A673 (cell line): ENCODE measurements at regions not wholly inside any gene's neighbourhood (a gene's known extent, or its start where the extent isn't known, plus 50 kb on each side); places are given as distances from the start of the nearest gene placed in this dataset.

Experiments used
- BruUV-seq: library from RNA; stranded (reverse); fragments of 400-500 nt; replicated peaks from 2 replicates; lab custom pipeline; 2021; lab: Mats Ljungman, UMichigan
- CTCF ChIA-PET: fragments of 300-600 bp; sonication (Branson Sonifier 250); formaldehyde crosslinking; loops from one replicate; lab custom pipeline; 2022; ENCODE audit warnings: antibody characterized with exemption; lab: Charles Lee
- POLR2A ChIA-PET: fragments of 300-600 bp; sonication (Branson Sonifier 250); formaldehyde crosslinking; loops from one replicate; lab custom pipeline; 2022; ENCODE audit warnings: antibody characterized with exemption; ENCODE audit not compliant: low non-redundant PET; lab: Charles Lee
- DNase-seq: peaks from one replicate; pipeline ENCODE4 v3.0.0-alpha.2; 2015; ENCODE audit warnings: low spot score
- H3K27ac ChIP-seq: fragments of 200-600 bp; sonication (generic); 2 replicates; pipeline ENCODE4 v1.5.1; 2016; ENCODE audit warnings: mixed run types, low read depth, mild to moderate bottlenecking, mixed read lengths, antibody characterized with exemption, low read length; ENCODE audit not compliant: poor library complexity, severe bottlenecking
- H3K27me3 ChIP-seq: fragments of 200-600 bp; sonication (generic); replicated peaks from 2 replicates; pipeline ENCODE4 v1.6.1; 2017; ENCODE audit warnings: mixed run types, low read depth, mild to moderate bottlenecking, mixed read lengths, antibody characterized with exemption, low read length; ENCODE audit not compliant: insufficient read depth, poor library complexity
- H3K36me3 ChIP-seq: fragments of 200-600 bp; sonication (generic); 2 replicates; pipeline ENCODE4 v1.6.1; 2016; ENCODE audit warnings: mixed run types, mild to moderate bottlenecking, mixed read lengths, antibody characterized with exemption, low read length; ENCODE audit not compliant: insufficient read depth, poor library complexity, severe bottlenecking
- H3K4me1 ChIP-seq: fragments of 200-600 bp; sonication (generic); 2 replicates; pipeline ENCODE4 v1.6.1; 2017; ENCODE audit warnings: mixed run types, mild to moderate bottlenecking, mixed read lengths, antibody characterized with exemption, low read length; ENCODE audit not compliant: insufficient read depth, poor library complexity, severe bottlenecking
- H3K4me3 ChIP-seq: fragments of 200-600 bp; sonication (generic); 2 replicates; pipeline ENCODE4 v1.5.1; 2016; ENCODE audit warnings: low read depth, mixed run types, mild to moderate bottlenecking, mixed read lengths, low read length; ENCODE audit not compliant: poor library complexity, severe bottlenecking
- H3K9me3 ChIP-seq: fragments of 200-600 bp; sonication (generic); 2 replicates; pipeline ENCODE4 v1.6.1; 2016; ENCODE audit warnings: mixed run types, low read depth, mild to moderate bottlenecking, mixed read lengths, antibody characterized with exemption, low read length; ENCODE audit not compliant: poor library complexity, severe bottlenecking
- EZH2 ChIP-seq: fragments of 200-600 bp; sonication (generic); IDR thresholded peaks from 2 replicates; pipeline ENCODE4 v1.6.1; 2017; ENCODE audit warnings: borderline replicate concordance, low read depth, mild to moderate bottlenecking, mixed read lengths, antibody characterized with exemption, low read length; ENCODE audit not compliant: poor library complexity, severe bottlenecking
- intact Hi-C: fragments of 100-400 bp; cut with micrococcal nuclease; formaldehyde crosslinking; loops from one replicate; pipeline ENCODE4 v1.10.0; 2022; ENCODE audit not compliant: unreplicated experiment
- TF ChIP-seq, protein P1 (sequence below): fragments of 300-800, 200-600 bp; sonication (generic); conservative IDR thresholded peaks from 2 replicates; pipeline ENCODE4 v1.5.1; 2017; ENCODE audit warnings: low read depth, mild to moderate bottlenecking, antibody characterized with exemption, low read length, moderate library complexity, mixed read lengths

DNA sequence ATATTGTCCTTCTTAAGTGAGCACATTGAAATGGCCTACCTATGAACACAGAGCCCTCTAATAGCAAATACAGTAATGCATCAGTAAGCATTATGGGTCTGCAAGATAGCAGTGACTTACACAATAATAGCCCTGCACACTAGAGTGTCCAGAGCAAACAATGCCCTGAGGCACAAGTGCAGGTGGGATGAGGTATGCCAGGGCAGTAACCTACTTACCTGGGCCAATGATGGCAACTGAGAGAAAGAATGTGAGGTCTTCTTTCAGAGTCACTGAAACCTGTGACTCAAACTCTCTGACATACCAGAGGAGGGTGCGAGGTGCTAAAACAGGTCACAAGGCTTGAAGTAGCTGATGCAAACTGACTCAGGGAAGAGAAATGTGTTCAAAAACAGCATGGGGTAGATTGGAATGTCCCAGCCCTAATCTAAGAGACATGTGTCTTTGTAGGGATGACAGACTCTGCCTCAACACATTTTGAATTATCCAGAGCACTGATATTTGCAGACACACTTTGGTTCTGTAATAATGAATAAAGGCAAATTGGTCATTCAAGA is 168.5 kb upstream of the RUNX1 start:
- Histone ChIP-seq H3K9me3 (no peaks in the 10 kb centered on the region), H3K4me1 (no peaks in the 10 kb centered on the region), H3K27ac (no peak overlapping the region), H3K36me3 (no peaks in the 10 kb centered on the region), H3K4me3 (no peak overlapping the region), H3K27me3 (peaks cover 2% of the 10 kb centered on the region)
- no TSS peak for BruUV-seq
- ChIA-PET POLR2A (no interaction called here), CTCF (no interaction called here)
- intact Hi-C loops, result no loop called here
- TF ChIP-seq, protein P1, sequence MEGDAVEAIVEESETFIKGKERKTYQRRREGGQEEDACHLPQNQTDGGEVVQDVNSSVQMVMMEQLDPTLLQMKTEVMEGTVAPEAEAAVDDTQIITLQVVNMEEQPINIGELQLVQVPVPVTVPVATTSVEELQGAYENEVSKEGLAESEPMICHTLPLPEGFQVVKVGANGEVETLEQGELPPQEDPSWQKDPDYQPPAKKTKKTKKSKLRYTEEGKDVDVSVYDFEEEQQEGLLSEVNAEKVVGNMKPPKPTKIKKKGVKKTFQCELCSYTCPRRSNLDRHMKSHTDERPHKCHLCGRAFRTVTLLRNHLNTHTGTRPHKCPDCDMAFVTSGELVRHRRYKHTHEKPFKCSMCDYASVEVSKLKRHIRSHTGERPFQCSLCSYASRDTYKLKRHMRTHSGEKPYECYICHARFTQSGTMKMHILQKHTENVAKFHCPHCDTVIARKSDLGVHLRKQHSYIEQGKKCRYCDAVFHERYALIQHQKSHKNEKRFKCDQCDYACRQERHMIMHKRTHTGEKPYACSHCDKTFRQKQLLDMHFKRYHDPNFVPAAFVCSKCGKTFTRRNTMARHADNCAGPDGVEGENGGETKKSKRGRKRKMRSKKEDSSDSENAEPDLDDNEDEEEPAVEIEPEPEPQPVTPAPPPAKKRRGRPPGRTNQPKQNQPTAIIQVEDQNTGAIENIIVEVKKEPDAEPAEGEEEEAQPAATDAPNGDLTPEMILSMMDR, result no peak
- TF ChIP-seq EZH2, result no peak
- DNase-seq, result no peak

DNA sequence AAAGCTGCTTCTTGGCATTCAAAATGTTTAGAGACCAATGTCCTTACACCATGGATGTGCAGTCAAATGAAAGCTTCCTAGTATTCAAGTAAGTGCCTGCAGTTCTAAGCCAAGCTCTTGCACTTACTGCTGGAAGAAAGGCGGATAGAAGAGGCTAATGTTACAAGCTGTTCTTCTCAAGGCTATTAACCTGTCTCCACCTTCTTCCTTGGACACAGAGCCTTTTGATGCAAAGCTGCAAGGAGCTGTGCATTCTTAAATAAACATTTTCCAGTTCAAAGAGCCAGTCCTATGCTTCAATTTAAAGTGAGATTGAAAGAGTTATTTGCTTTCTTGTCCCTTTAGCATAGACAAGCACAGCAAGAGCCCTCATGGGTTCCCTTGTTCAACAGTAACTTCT is 167.9 kb upstream of the RUNX1 start:
- Histone ChIP-seq H3K27me3 (peaks cover 2% of the 10 kb centered on the region), H3K9me3 (no peaks in the 10 kb centered on the region), H3K4me1 (no peaks in the 10 kb centered on the region), H3K4me3 (no peak overlapping the region), H3K27ac (no peak overlapping the region), H3K36me3 (no peaks in the 10 kb centered on the region)
- BruUV-seq, result no TSS peak
- CTCF ChIA-PET, result no interaction called here
- no peak for TF ChIP-seq EZH2
- intact Hi-C loops, result no loop called here
- DNase-seq, result no peak
- POLR2A ChIA-PET, result no interaction called here

DNA sequence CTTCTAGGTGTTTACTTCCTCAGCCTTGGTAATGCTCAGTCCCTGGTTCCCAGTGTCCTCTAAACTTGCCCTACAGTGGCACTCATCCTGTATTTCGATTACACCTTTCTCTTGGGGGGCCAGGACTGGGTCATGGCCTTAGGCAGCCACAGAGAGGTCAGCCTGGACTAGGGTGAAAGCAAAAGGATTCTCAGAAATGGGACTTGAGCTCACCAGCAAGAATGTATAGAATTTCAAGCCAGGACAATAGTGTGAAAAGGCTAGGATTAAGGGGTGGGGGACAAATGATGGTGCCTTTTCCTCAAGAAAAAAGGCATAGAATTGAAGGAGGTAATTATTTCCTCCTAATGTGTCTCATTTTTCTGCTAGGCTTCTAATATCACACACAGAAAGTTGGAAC is 166.8 kb upstream of the RUNX1 start:
- no TSS peak for BruUV-seq
- TF ChIP-seq EZH2, result no peak
- TF ChIP-seq, protein P1, result no peak
- Histone ChIP-seq H3K36me3 (no peaks in the 10 kb centered on the region), H3K4me3 (no peak overlapping the region), H3K9me3 (no peaks in the 10 kb centered on the region), H3K27me3 (peaks cover 2% of the 10 kb centered on the region), H3K4me1 (no peaks in the 10 kb centered on the region), H3K27ac (no peak overlapping the region)
- intact Hi-C loops, result no loop called here
- POLR2A ChIA-PET, result no interaction called here
- CTCF ChIA-PET, result no interaction called here
- DNase-seq, result no peak
